Stimulated activated CD8-positive, alpha-beta memory T cell treated with anti-CD3 and anti-CD28 coated beads, Interleukin-15, amount 100 ng/mL, for 24 hours (primary cell): ENCODE measurements at regions not wholly inside any gene's neighbourhood (a gene's known extent, or its start where the extent isn't known, plus 50 kb on each side); places are given as distances from the start of the nearest gene placed in this dataset.
"Not testable (repeated sequence)": the region's sequence is repeated elsewhere in the genome, so short reads cannot be mapped to it uniquely, and the experiment has no call there.

Experiments
- DNase-seq: peaks from one replicate; pipeline ENCODE4 v3.0.0-alpha.2; 2020; ENCODE audit warnings: low read depth

- DNase-seq, result not testable (repeated sequence)
Observed at GRCh38 chr7:73244782-73245311, 63.8 kb downstream of the NSUN5 start.

DNA sequence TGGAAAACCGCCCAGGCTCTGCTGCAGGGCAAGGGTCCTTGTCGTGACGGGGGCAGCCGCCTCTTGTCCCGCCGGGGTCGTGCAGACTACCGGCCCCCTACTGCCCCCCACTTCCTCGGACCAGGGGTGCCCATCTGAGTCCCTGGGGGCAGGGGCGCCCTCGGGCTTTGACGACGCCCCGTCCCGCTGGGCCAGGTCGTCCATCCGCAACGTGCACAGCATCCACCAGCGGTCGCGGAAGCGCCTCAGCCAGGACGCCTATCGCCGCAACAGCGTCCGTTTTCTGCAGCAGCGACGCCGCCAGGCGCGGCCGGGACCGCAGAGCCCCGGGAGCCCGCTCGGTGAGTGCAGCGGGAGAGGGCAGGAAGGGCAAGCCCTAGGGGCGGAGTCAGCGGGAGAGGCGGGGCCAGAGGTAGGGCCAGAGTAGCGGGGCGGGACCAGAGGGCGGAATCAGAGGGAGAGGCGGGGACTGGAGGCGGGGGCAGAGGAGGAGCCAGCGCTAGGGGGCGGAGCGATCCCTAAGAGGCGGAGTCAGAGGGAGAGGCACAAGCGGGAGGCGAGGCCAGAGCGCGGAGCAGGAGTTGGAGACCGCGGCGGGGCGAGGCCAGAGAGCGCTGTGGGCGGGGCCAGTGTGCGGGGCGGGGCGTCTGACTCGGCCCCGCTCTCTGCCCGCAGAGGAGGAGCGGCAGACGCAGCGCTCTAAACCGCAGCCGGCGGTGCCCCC, 73.5 kb downstream of the NSUN5 start:
- DNase-seq, result peak; percentile 68

- DNase-seq, result not testable (repeated sequence)
Observed at GRCh38 chr7:73225745-73226144, 82.9 kb downstream of the NSUN5 start.

DNA sequence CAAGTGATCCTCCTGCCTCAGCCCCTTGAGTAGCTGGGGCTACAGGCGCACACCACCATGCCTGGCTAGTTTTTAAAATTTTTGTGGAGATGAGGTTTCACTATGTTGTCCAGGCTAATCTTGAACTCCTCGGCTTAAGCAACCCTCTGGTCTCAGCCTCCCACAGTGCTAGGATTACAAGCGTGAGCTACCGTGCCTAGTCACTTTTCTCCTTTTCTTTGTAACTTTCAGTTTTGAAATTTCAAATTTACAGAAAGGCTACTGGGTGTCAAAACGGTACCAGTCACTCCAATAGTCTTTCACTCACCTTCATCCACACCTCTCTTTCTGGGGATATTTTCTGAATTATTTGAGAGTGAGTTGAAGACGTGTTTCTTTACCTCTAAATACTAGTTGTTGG, 86.9 kb downstream of the NSUN5 start:
- not testable (repeated sequence) for DNase-seq

- not testable (repeated sequence) for DNase-seq
Observed at GRCh38 chr7:73220766-73221370, 87.8 kb downstream of the NSUN5 start.

GRCh38 chr7:73220357-73220756, 88.3 kb downstream of the NSUN5 start:
- DNase-seq, result not testable (repeated sequence)

- not testable (repeated sequence) for DNase-seq
Observed at GRCh38 chr7:73218802-73219201, 89.8 kb downstream of the NSUN5 start.

GRCh38 chr7:73216046-73216675, 92.5 kb downstream of the NSUN5 start:
- not testable (repeated sequence) for DNase-seq

DNA sequence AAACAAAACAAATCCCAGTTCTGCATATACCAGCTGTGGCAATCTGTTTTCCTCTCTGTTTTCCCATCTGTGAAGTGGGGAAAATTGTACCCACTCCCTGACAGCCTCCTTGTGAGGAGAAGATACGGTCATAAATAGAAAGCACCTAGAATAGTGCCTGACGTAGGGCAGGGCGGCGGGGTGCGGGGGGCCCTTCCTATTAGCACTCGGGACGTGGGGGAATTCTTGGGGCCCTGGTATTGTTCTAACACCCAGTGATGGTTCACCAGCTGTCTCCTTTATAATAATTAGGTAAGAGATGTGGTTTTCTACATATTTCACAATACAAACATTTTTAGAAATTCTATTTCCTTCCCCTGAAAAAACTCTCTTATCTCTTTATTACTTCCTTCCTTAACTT, 93.4 kb downstream of the NSUN5 start:
- not testable (repeated sequence) for DNase-seq

GRCh38 chr7:73214471-73214870, 94.2 kb downstream of the NSUN5 start:
- not testable (repeated sequence) for DNase-seq

GRCh38 chr7:73213076-73213475, 95.5 kb downstream of the NSUN5 start:
- DNase-seq, result not testable (repeated sequence)

- not testable (repeated sequence) for DNase-seq
Observed at GRCh38 chr7:73205594-73205993, 103.0 kb downstream of the NSUN5 start.

- not testable (repeated sequence) for DNase-seq
Observed at GRCh38 chr7:73204898-73205297, 103.7 kb downstream of the NSUN5 start.

- not testable (repeated sequence) for DNase-seq
Observed at GRCh38 chr7:73203312-73203711, 105.3 kb downstream of the NSUN5 start.

- DNase-seq, result not testable (repeated sequence)
Observed at GRCh38 chr7:73201264-73201663, 107.4 kb downstream of the NSUN5 start.

DNA sequence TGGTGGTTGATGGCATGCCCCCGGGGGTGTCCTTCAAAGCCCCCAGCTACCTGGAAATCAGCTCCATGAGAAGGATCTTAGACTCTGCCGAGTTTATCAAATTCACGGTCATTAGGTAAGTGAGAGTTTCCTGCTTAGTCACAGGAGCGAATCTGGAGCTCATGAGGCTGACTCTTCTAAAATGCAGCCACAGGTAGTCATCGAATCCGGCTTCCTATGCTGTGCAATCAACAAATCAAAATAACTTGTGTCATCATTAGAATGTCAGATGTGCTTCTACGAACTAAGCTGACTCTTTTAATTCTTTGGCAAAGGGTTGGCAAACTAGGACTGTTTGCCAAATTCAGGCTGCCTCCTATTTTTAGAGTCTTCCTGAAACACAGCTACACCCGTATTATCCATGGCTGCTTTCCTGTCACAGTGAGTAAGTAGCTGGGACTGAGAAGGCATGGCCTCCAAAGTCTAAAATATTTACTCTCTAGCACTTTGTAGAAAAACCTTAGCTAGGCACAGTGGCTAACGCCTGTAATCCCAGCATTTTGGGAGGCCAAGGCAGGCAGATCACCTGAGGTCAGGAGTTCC, 108.0 kb downstream of the NSUN5 start:
- not testable (repeated sequence) for DNase-seq

GRCh38 chr7:73193991-73194390, 108.2 kb upstream of the SPDYE9 start:
- not testable (repeated sequence) for DNase-seq

DNA sequence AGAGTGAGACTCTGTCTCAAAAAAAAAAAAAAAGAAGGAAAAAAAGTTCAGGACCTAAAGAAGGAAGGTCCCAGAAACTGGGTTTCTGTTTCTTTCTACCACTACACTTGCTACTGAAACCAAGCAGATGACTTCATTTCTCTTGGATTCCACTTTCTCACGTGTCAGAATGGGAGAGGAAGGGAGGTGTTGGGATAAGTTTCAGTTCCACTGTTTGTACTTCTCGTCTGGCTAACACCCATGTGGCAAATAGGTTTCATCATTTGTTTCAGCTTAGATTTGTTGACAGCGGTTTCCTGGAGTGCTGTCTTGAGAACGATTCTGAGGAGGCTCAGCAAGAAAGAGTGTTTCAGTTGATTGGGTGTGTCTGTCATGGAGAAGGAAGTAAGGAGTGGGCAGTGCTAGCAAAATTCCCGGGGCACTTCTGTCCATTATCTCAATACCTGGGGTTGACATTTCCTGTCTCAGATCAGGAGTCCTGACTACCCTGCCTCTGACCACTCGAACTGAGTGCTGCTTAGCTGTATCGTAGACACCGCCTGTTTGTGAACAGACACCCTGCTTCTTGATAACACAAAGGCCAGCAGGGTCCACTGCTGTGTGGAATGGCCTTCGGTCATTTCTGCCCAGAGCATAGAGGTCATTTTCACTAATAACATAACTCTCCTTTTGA, 104.8 kb upstream of the SPDYE9 start:
- DNase-seq, result not testable (repeated sequence)

DNA sequence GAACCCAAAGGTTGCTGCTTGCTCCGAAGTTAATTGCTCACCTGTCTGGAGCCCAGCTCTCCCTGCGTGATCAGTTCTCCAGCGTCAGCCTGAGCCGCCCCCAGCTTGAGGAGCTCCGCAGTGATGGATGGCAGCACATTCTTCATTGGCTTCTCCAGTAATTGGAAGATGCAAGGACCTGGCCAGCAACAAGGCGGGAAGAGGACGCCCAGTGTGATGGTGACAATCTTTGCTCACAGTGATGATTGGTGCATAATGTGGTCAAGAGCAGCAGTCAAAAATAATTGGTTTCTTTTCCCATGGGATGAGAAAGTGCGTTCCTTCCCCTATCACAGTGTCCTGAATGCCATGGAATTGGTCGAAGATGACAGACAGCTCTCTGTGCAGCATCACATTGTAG, 102.4 kb upstream of the SPDYE9 start:
- DNase-seq, result not testable (repeated sequence)

- not testable (repeated sequence) for DNase-seq
Observed at GRCh38 chr7:73186589-73187309, 100.9 kb upstream of the SPDYE9 start.

DNA sequence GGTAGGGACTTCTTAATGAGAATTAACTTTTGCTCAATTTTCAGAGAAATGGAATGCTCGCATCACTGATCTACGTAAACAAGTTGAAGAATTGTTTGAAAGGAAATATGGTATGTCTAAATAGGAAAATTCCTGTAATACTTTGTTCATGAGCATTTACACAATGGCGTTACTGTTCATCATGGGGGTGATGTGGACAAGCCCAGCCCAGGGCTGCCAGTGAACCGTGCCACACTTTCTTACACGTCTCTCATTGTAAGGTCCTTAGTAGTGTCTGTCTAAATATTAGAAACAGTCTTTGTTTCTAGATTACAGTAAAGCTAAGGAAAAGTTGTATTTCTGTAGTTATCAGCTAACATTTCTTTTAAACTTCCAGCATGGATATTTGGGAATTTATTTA, 91.0 kb upstream of the SPDYE9 start:
- DNase-seq, result not testable (repeated sequence)
